ENCODE measurements at regions not wholly inside any gene's neighbourhood (a gene's known extent, or its start where the extent isn't known, plus 50 kb on each side); places are given as distances from the start of the nearest gene placed in this dataset.

- BruUV-seq (replicated peaks), result no TSS peak
- no peak for DNase-seq (ENCODE audit: low spot score)
- H3K4me3 ChIP-seq (ENCODE audit: low read depth, low read length, poor library complexity, severe bottlenecking), result no peak overlapping the region
- ChIA-PET POLR2A (ENCODE audit: low non-redundant PET) (no interaction called here), CTCF (no interaction called here)
- TF ChIP-seq CTCF (conservative IDR thresholded peaks at IDR 0.05; ENCODE audit: low read depth, low read length) (no peak), EZH2 (IDR thresholded peaks at IDR 0.05; ENCODE audit: borderline replicate concordance, low read depth, low read length, poor library complexity, severe bottlenecking) (no peak)
- H3K36me3 ChIP-seq (ENCODE audit: insufficient read depth, low read length, poor library complexity, severe bottlenecking), result no peaks in the 10 kb centered on the region
- no peaks in the 10 kb centered on the region for H3K27me3 ChIP-seq (replicated peaks; ENCODE audit: insufficient read depth, low read depth, low read length, poor library complexity)
- H3K9me3 ChIP-seq (ENCODE audit: low read depth, low read length, poor library complexity, severe bottlenecking), result no peaks in the 10 kb centered on the region
- H3K27ac ChIP-seq (ENCODE audit: low read depth, low read length, poor library complexity, severe bottlenecking), result no peak overlapping the region
- intact Hi-C loops (cut with micrococcal nuclease; ENCODE audit: unreplicated experiment), result no loop called here
- H3K4me1 ChIP-seq (ENCODE audit: insufficient read depth, low read length, poor library complexity, severe bottlenecking), result peaks cover 2% of the 10 kb centered on the region
Measured at GRCh38 chr7:96589038-96589437, 120.6 kb downstream of the SEM1 start.

- no peak overlapping the region for H3K4me3 ChIP-seq (ENCODE audit: low read depth, low read length, poor library complexity, severe bottlenecking)
- DNase-seq (ENCODE audit: low spot score), result no peak
- no peaks in the 10 kb centered on the region for H3K9me3 ChIP-seq (ENCODE audit: low read depth, low read length, poor library complexity, severe bottlenecking)
- ChIA-PET POLR2A (ENCODE audit: low non-redundant PET) (no interaction called here), CTCF (no interaction called here)
- intact Hi-C loops (cut with micrococcal nuclease; ENCODE audit: unreplicated experiment), result no loop called here
- TF ChIP-seq CTCF (conservative IDR thresholded peaks at IDR 0.05; ENCODE audit: low read depth, low read length), result no peak
- TF ChIP-seq EZH2 (IDR thresholded peaks at IDR 0.05; ENCODE audit: borderline replicate concordance, low read depth, low read length, poor library complexity, severe bottlenecking), result no peak
- BruUV-seq (replicated peaks), result no TSS peak
- H3K36me3 ChIP-seq (ENCODE audit: insufficient read depth, low read length, poor library complexity, severe bottlenecking), result no peaks in the 10 kb centered on the region
- H3K27ac ChIP-seq (ENCODE audit: low read depth, low read length, poor library complexity, severe bottlenecking), result no peak overlapping the region
- H3K27me3 ChIP-seq (replicated peaks; ENCODE audit: insufficient read depth, low read depth, low read length, poor library complexity), result no peaks in the 10 kb centered on the region
- H3K4me1 ChIP-seq (ENCODE audit: insufficient read depth, low read length, poor library complexity, severe bottlenecking), result no peaks in the 10 kb centered on the region
Measured at GRCh38 chr7:96579119-96579518, 130.5 kb downstream of the SEM1 start.

GRCh38 chr7:96578606-96579005, 131.0 kb downstream of the SEM1 start:
- no peak overlapping the region for H3K27ac ChIP-seq (ENCODE audit: low read depth, low read length, poor library complexity, severe bottlenecking)
- DNase-seq (ENCODE audit: low spot score), result no peak
- POLR2A ChIA-PET (ENCODE audit: low non-redundant PET), result no interaction called here
- no peaks in the 10 kb centered on the region for H3K4me1 ChIP-seq (ENCODE audit: insufficient read depth, low read length, poor library complexity, severe bottlenecking)
- CTCF ChIA-PET, result no interaction called here
- H3K27me3 ChIP-seq (replicated peaks; ENCODE audit: insufficient read depth, low read depth, low read length, poor library complexity), result no peaks in the 10 kb centered on the region
- H3K4me3 ChIP-seq (ENCODE audit: low read depth, low read length, poor library complexity, severe bottlenecking), result no peak overlapping the region
- H3K36me3 ChIP-seq (ENCODE audit: insufficient read depth, low read length, poor library complexity, severe bottlenecking), result no peaks in the 10 kb centered on the region
- H3K9me3 ChIP-seq (ENCODE audit: low read depth, low read length, poor library complexity, severe bottlenecking), result no peaks in the 10 kb centered on the region
- TF ChIP-seq CTCF (conservative IDR thresholded peaks at IDR 0.05; ENCODE audit: low read depth, low read length), result no peak
- TF ChIP-seq EZH2 (IDR thresholded peaks at IDR 0.05; ENCODE audit: borderline replicate concordance, low read depth, low read length, poor library complexity, severe bottlenecking), result no peak
- intact Hi-C loops (cut with micrococcal nuclease; ENCODE audit: unreplicated experiment), result no loop called here
- no TSS peak for BruUV-seq (replicated peaks)

Data from A673 (cell line).